GM23338 (cell line): ENCODE measurements at regions not wholly inside any gene's neighbourhood (a gene's known extent, or its start where the extent isn't known, plus 50 kb on each side); places are given as distances from the start of the nearest gene placed in this dataset.

Source experiments
- CREB1 ChIP-seq: fragments of 250-450 bp; sonication (Bioruptor Pico); IDR thresholded peaks from 2 replicates; pipeline ENCODE4 v1.5.0; 2020; ENCODE audit warnings: low read depth, mild to moderate bottlenecking, moderate library complexity
- CTCF ChIP-seq, 2 experiments: fragments of 200-600 bp in 1 of 2; sonication (generic) in 1 of 2; conservative IDR thresholded peaks; 2 replicates each; pipeline versions ENCODE4 v1.5.1 to v1.6.1; 2016 to 2017; ENCODE audit warnings: antibody characterized with exemption in 2 of 2, low read depth in 2 of 2, mild to moderate bottlenecking in 2 of 2, moderate library complexity in 1 of 2
- EZH2 ChIP-seq: fragments of 200-600 bp; sonication (generic); IDR thresholded peaks from one replicate; pipeline ENCODE4 v1.8.0; 2017; ENCODE audit warnings: antibody characterized with exemption, mild to moderate bottlenecking, low read depth; ENCODE audit not compliant: unreplicated experiment
- EZH2phosphoT487 ChIP-seq: fragments of 200-600 bp; sonication (generic); IDR thresholded peaks from one replicate; pipeline ENCODE4 v1.8.1; 2018; ENCODE audit warnings: antibody characterized with exemption; ENCODE audit not compliant: unreplicated experiment
- JUNB ChIP-seq: IDR thresholded peaks from one replicate; pipeline ENCODE4 v1.6.1; 2016; ENCODE audit warnings: antibody characterized with exemption; ENCODE audit not compliant: unreplicated experiment
- POLR2AphosphoS5 ChIP-seq: IDR thresholded peaks from 2 replicates; pipeline ENCODE4 v1.6.1; 2016; ENCODE audit warnings: antibody characterized with exemption, low read depth
- ZNF114 ChIP-seq: fragments of 250-450 bp; sonication (Bioruptor Pico); IDR thresholded peaks from 2 replicates; pipeline ENCODE4 v1.5.0; 2020; ENCODE audit warnings: mild to moderate bottlenecking, moderate library complexity
- TF ChIP-seq, protein P1 (sequence below): IDR thresholded peaks from one replicate; pipeline ENCODE4 v1.6.1; 2018; ENCODE audit warnings: antibody characterized with exemption; ENCODE audit not compliant: unreplicated experiment

DNA sequence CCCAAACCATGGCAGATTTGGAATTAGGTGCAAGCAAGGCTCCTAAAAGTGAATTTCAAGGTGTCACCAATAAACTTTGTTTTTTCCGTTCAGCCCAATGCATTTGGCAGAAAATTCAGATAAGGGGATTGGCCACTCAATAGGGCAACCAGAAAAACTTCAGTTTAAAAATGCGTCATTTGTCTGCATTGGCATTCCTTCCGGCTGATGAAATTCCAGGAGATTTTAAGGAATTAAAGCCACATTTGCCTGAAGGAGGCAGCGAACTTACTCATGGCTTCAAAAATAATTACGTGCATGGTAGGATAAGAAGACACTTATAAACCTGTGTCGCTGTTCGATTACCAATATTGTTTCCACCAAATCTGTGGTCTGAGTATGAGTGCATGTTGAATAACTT is 151.9 kb downstream of the SALL1 start:
- 0 out of 4 replicates have a peak, but pooled peaks of 1 of the 2 experiments have one; percentile 18 for TF ChIP-seq CTCF (conservative IDR thresholded peaks at IDR 0.05; ENCODE audit: low read depth in 2 of 2)
- TF ChIP-seq POLR2AphosphoS5 = no peak
- TF ChIP-seq JUNB = no peak
- TF ChIP-seq EZH2 = no peak
- TF ChIP-seq, protein P1, sequence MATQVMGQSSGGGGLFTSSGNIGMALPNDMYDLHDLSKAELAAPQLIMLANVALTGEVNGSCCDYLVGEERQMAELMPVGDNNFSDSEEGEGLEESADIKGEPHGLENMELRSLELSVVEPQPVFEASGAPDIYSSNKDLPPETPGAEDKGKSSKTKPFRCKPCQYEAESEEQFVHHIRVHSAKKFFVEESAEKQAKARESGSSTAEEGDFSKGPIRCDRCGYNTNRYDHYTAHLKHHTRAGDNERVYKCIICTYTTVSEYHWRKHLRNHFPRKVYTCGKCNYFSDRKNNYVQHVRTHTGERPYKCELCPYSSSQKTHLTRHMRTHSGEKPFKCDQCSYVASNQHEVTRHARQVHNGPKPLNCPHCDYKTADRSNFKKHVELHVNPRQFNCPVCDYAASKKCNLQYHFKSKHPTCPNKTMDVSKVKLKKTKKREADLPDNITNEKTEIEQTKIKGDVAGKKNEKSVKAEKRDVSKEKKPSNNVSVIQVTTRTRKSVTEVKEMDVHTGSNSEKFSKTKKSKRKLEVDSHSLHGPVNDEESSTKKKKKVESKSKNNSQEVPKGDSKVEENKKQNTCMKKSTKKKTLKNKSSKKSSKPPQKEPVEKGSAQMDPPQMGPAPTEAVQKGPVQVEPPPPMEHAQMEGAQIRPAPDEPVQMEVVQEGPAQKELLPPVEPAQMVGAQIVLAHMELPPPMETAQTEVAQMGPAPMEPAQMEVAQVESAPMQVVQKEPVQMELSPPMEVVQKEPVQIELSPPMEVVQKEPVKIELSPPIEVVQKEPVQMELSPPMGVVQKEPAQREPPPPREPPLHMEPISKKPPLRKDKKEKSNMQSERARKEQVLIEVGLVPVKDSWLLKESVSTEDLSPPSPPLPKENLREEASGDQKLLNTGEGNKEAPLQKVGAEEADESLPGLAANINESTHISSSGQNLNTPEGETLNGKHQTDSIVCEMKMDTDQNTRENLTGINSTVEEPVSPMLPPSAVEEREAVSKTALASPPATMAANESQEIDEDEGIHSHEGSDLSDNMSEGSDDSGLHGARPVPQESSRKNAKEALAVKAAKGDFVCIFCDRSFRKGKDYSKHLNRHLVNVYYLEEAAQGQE = no peak
- no peak for TF ChIP-seq EZH2phosphoT487
- TF ChIP-seq ZNF114 (CRISPR knock-in tag) = no peak
- no peak for TF ChIP-seq CREB1 (CRISPR knock-in tag)
